OCI-LY7 (cell line): ENCODE measurements at regions not wholly inside any gene's neighbourhood (a gene's known extent, or its start where the extent isn't known, plus 50 kb on each side); places are given as distances from the start of the nearest gene placed in this dataset.

Experiments
- BruUV-seq: library from RNA; stranded (reverse); fragments of 400-500 nt; replicated peaks from 2 replicates; lab custom pipeline; 2021; lab: Mats Ljungman, UMichigan
- CTCF ChIA-PET: fragments of 300-600 bp; sonication (Branson Sonifier 250); formaldehyde crosslinking; loops from one replicate; lab custom pipeline; 2022; ENCODE audit warnings: antibody characterized with exemption; ENCODE audit not compliant: unreplicated experiment; lab: Charles Lee
- POLR2A ChIA-PET: fragments of 300-600 bp; sonication (Branson Sonifier 250); formaldehyde crosslinking; loops from one replicate; lab custom pipeline; 2022; ENCODE audit warnings: antibody characterized with exemption; lab: Charles Lee
- DNase-seq: peaks from one replicate; pipeline ENCODE4 v3.0.0-alpha.2; 2015; ENCODE audit warnings: low spot score
- H2AFZ ChIP-seq: fragments of 200-600 bp; sonication (generic), shearing (Covaris generic); 2 replicates; pipeline ENCODE4 v1.6.1; 2014; ENCODE audit warnings: mild to moderate bottlenecking, antibody characterized with exemption, low read length, moderate library complexity
- H3K27ac ChIP-seq: fragments of 200-600 bp; sonication (generic); 2 replicates; pipeline ENCODE4 v1.5.1; 2014; ENCODE audit warnings: mixed run types, low read depth, mild to moderate bottlenecking, moderate library complexity, low read length, inconsistent platforms; ENCODE audit not compliant: poor library complexity, severe bottlenecking
- H3K36me3 ChIP-seq: fragments of 200-600 bp; sonication (generic); 2 replicates; pipeline ENCODE4 v1.6.1; 2014; ENCODE audit warnings: mild to moderate bottlenecking, antibody characterized with exemption, low read length, moderate library complexity, mixed read lengths; ENCODE audit not compliant: insufficient read depth
- H3K4me1 ChIP-seq: fragments of 200-600 bp; sonication (generic); 2 replicates; pipeline ENCODE4 v1.5.1; 2014; ENCODE audit warnings: mild to moderate bottlenecking, low read length; ENCODE audit not compliant: insufficient read depth, poor library complexity, severe bottlenecking
- H3K4me2 ChIP-seq: fragments of 200-600 bp; sonication (generic); 2 replicates; pipeline ENCODE4 v1.6.1; 2014; ENCODE audit warnings: mild to moderate bottlenecking, low read length
- H3K4me3 ChIP-seq: fragments of 200-600 bp; sonication (generic); 2 replicates; pipeline ENCODE4 v1.5.1; 2014; ENCODE audit warnings: mild to moderate bottlenecking, low read depth, low read length; ENCODE audit not compliant: poor library complexity, severe bottlenecking
- H3K79me2 ChIP-seq: fragments of 200-600 bp; sonication (generic); 2 replicates; pipeline ENCODE4 v1.6.1; 2016; ENCODE audit warnings: low read depth, mild to moderate bottlenecking, low read length, moderate library complexity, mixed read lengths; ENCODE audit not compliant: insufficient read depth
- H3K9me2 ChIP-seq: fragments of 200-600 bp; sonication (generic); 2 replicates; pipeline ENCODE4 v1.6.1; 2016; ENCODE audit warnings: mild to moderate bottlenecking, low read length, mixed read lengths; ENCODE audit not compliant: insufficient read depth
- H3K9me3 ChIP-seq: fragments of 200-600 bp; sonication (generic); 2 replicates; pipeline ENCODE4 v1.6.1; 2014; ENCODE audit warnings: mild to moderate bottlenecking, mixed run types, low read length, mixed read lengths
- H4K20me1 ChIP-seq: fragments of 200-600 bp; sonication (generic); 2 replicates; pipeline ENCODE4 v1.6.1; 2014; ENCODE audit warnings: mild to moderate bottlenecking, antibody characterized with exemption, low read length, moderate library complexity, mixed read lengths; ENCODE audit not compliant: insufficient read depth
- EZH2phosphoT487 ChIP-seq: fragments of 200-600 bp; sonication (generic); IDR thresholded peaks from 2 replicates; pipeline ENCODE4 v1.6.1; 2018; ENCODE audit warnings: low read depth, borderline replicate concordance, mild to moderate bottlenecking, mixed run types, antibody characterized with exemption, low read length, moderate library complexity, mixed read lengths
- intact Hi-C: fragments of 100-400 bp; cut with micrococcal nuclease; formaldehyde crosslinking; loops from one replicate; pipeline ENCODE4 v1.10.0; 2022; ENCODE audit not compliant: unreplicated experiment
- TF ChIP-seq, protein P1 (sequence below): fragments of 200-600 bp; sonication (generic); conservative IDR thresholded peaks from 2 replicates; pipeline ENCODE4 v1.5.1; 2014; ENCODE audit warnings: mild to moderate bottlenecking, antibody characterized with exemption, low read length, moderate library complexity, mixed read lengths

- BruUV-seq: no TSS peak
- H3K27ac ChIP-seq: no peak overlapping the region
Observed at GRCh38 chr5:52605317-52606313, 182.1 kb upstream of the ITGA1 start.

DNA sequence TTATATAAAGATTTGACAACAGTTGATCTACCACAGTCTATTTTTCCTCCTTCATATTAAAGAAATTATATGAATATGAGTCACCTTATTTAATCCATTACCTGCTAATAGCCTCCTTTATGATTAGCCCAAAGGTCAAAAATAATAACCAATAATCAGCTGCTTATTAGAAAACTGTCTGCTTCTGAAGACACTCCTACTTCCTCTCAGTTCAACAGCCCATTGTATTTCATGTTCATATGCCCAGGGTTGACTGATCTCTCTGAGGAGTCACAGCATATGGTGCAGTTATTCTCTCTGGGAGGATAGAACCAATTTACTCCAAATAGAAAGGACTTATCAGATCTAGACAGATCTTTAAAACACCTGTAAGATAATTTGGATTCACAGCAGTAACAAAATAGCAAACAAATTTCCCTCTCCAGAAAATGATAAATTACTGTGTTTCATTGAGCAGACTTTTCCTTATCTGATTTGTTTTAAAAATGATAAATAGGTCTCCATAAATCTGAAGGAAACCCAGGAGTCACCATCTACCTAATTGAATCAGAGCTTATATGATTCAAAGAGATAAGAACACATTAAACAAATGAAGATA, 180.4 kb upstream of the ITGA1 start:
- TF ChIP-seq, protein P1, sequence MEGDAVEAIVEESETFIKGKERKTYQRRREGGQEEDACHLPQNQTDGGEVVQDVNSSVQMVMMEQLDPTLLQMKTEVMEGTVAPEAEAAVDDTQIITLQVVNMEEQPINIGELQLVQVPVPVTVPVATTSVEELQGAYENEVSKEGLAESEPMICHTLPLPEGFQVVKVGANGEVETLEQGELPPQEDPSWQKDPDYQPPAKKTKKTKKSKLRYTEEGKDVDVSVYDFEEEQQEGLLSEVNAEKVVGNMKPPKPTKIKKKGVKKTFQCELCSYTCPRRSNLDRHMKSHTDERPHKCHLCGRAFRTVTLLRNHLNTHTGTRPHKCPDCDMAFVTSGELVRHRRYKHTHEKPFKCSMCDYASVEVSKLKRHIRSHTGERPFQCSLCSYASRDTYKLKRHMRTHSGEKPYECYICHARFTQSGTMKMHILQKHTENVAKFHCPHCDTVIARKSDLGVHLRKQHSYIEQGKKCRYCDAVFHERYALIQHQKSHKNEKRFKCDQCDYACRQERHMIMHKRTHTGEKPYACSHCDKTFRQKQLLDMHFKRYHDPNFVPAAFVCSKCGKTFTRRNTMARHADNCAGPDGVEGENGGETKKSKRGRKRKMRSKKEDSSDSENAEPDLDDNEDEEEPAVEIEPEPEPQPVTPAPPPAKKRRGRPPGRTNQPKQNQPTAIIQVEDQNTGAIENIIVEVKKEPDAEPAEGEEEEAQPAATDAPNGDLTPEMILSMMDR: no peak
- no peak for TF ChIP-seq EZH2phosphoT487

More at GRCh38 chr5:52605317-52606313, 182.1 kb upstream of the ITGA1 start:
- H3K79me2 ChIP-seq: no peaks in the 10 kb centered on the region
- no peak overlapping the region for H3K4me3 ChIP-seq
- no peaks in the 10 kb centered on the region for H3K36me3 ChIP-seq
- TF ChIP-seq EZH2phosphoT487: no peak
- TF ChIP-seq, protein P1: no peak
- DNase-seq: no peak
- no peaks in the 10 kb centered on the region for H4K20me1 ChIP-seq
- no peak overlapping the region for H2AFZ ChIP-seq
- H3K9me3 ChIP-seq: no peaks in the 10 kb centered on the region
- H3K4me2 ChIP-seq: no peak overlapping the region
- no peaks in the 10 kb centered on the region for H3K4me1 ChIP-seq
- intact Hi-C loops: no loop called here
- ChIA-PET POLR2A (interaction anchor here (0.7 kb wide), 2 partner anchors 21 to 1097 kb away, joined by 3 read pairs; no protein-coding TSS in a partner anchor), CTCF (no interaction called here)
- H3K9me2 ChIP-seq: no peaks in the 10 kb centered on the region

More for the DNA sequence above, 180.4 kb upstream of the ITGA1 start:
- BruUV-seq: no TSS peak
- no peak for DNase-seq
- POLR2A ChIA-PET: interaction anchor here (0.7 kb wide), 1 partner anchor 102 kb away, joined by 3 read pairs; no protein-coding TSS in a partner anchor
- no peaks in the 10 kb centered on the region for H3K9me3 ChIP-seq
- H3K36me3 ChIP-seq: no peaks in the 10 kb centered on the region
- no peaks in the 10 kb centered on the region for H4K20me1 ChIP-seq
- no peak overlapping the region for H3K4me2 ChIP-seq
- no peaks in the 10 kb centered on the region for H3K79me2 ChIP-seq
- H2AFZ ChIP-seq: no peak overlapping the region
- CTCF ChIA-PET: no interaction called here
- no peak overlapping the region for H3K4me3 ChIP-seq
- no peak overlapping the region for H3K27ac ChIP-seq
- intact Hi-C loops: no loop called here
- H3K4me1 ChIP-seq: no peaks in the 10 kb centered on the region
- no peaks in the 10 kb centered on the region for H3K9me2 ChIP-seq
